Thyroid gland (tissue), 4 donors: ENCODE measurements at regions not wholly inside any gene's neighbourhood (a gene's known extent, or its start where the extent isn't known, plus 50 kb on each side); places are given as distances from the start of the nearest gene placed in this dataset.
A peak's percentile ranks its signal among the peaks of the same experiment; 100 is the strongest.

ENCODE experiments used
- DNase-seq, 2 donors: peaks; one replicate each; pipeline ENCODE4 v3.0.0-alpha.2; 2019
- H3K27ac ChIP-seq, 3 donors: fragments of 200-600 bp; sonication (generic); 1 replicate in 2 of 3; 2 replicates in 1 of 3; pipeline ENCODE4 v1.5.1; 2016 to 2019; ENCODE audit warnings: mild to moderate bottlenecking in 1 of 3, moderate library complexity in 1 of 3
- H3K27me3 ChIP-seq: fragments of 200-600 bp; sonication (generic); one replicate; pipeline ENCODE4 v1.5.1; 2019
- H3K36me3 ChIP-seq, 2 donors: fragments of 200-600 bp; sonication (generic); one replicate each; pipeline ENCODE4 v1.5.1; 2016 to 2019
- H3K4me1 ChIP-seq, 2 donors: fragments of 200-600 bp; sonication (generic); one replicate each; pipeline ENCODE4 v1.5.1; 2017 to 2019
- H3K4me3 ChIP-seq, 3 donors: fragments of 200-600 bp; sonication (generic); replicated peaks in 1 of 3; 1 replicate in 2 of 3; 2 replicates in 1 of 3; pipeline ENCODE4 v1.5.1; 2016; ENCODE audit warnings: mild to moderate bottlenecking in 1 of 3
- H3K9me3 ChIP-seq: fragments of 200-600 bp; sonication (generic); one replicate; pipeline ENCODE4 v1.5.1; 2017
- POLR2A ChIP-seq, 2 donors: fragments of 450-650 bp; IDR thresholded peaks; one replicate each; pipeline ENCODE4 v1.6.1; 2017; ENCODE audit warnings: antibody characterized with exemption in 2 of 2, mild to moderate bottlenecking in 2 of 2, moderate library complexity in 1 of 2
- WGBS, 2 donors: methylation state at CpG; one replicate each; pipeline ENCODE4 v1.1.5; 2017; 5-methylcytosine and 5-hydroxymethylcytosine counted together
- intact Hi-C: fragments of 100-400 bp; cut with DNase I; formaldehyde crosslinking; loops from one replicate; pipeline ENCODE4 v1.15.1; 2023
- TF ChIP-seq, protein P1 (sequence below), 6 experiments: fragments of 200-600 bp in 3 of 6; fragments of 450-650 bp in 3 of 6; sonication (generic) in 3 of 6; IDR thresholded peaks; one replicate each; pipeline ENCODE4 v1.5.1; 2016 to 2019; ENCODE audit warnings: antibody characterized with exemption in 6 of 6, mild to moderate bottlenecking in 2 of 6, inconsistent platforms in 1 of 6, moderate library complexity in 1 of 6

DNA sequence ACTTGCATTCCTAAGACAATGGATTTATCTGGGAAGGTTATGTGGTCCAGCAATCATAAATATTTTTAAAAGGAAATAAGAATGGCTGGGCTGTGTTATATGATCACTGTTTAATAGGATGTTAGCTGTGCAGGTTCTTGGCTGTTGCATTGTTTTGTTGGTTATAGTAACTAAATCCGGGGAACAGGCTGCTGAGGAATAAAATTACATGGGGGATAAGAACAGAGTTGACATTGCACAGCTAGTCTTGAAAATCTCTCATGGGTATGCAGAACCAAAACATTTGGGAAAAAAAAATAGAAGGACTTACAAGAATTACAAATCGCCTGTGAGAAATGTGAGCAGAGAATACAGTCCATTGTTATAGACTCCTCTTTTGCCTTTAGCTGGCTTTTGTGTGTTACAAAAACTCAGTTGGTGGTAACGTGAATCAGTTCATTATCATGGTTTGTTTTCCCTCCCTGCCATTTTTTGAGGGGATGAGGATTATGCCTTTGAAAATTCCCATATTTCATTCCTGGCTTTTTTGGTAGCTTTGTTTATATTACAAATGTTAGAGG lies 375.3 kb upstream of the DAB2 start:
- no peaks in the 10 kb centered on the region for H3K9me3 ChIP-seq
- DNase-seq: no peak
- TF ChIP-seq POLR2A (IDR thresholded peaks at IDR 0.05): no peak
- TF ChIP-seq, protein P1, sequence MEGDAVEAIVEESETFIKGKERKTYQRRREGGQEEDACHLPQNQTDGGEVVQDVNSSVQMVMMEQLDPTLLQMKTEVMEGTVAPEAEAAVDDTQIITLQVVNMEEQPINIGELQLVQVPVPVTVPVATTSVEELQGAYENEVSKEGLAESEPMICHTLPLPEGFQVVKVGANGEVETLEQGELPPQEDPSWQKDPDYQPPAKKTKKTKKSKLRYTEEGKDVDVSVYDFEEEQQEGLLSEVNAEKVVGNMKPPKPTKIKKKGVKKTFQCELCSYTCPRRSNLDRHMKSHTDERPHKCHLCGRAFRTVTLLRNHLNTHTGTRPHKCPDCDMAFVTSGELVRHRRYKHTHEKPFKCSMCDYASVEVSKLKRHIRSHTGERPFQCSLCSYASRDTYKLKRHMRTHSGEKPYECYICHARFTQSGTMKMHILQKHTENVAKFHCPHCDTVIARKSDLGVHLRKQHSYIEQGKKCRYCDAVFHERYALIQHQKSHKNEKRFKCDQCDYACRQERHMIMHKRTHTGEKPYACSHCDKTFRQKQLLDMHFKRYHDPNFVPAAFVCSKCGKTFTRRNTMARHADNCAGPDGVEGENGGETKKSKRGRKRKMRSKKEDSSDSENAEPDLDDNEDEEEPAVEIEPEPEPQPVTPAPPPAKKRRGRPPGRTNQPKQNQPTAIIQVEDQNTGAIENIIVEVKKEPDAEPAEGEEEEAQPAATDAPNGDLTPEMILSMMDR (IDR thresholded peaks at IDR 0.05): no peak
- no peaks in the 10 kb centered on the region for H3K27me3 ChIP-seq
- peak overlapping the region in 1 of 3 donors; percentile 73 for H3K27ac ChIP-seq
- intact Hi-C loops: no loop called here
- no peaks in the 10 kb centered on the region for H3K36me3 ChIP-seq
- H3K4me3 ChIP-seq: no peak overlapping the region
- WGBS, 2 donors: 11 to 22% methylated on average over 3 of the region's 3 CpGs
- H3K4me1 ChIP-seq: peaks cover 19 to 22% of the 10 kb centered on the region in 2 donors

DNA sequence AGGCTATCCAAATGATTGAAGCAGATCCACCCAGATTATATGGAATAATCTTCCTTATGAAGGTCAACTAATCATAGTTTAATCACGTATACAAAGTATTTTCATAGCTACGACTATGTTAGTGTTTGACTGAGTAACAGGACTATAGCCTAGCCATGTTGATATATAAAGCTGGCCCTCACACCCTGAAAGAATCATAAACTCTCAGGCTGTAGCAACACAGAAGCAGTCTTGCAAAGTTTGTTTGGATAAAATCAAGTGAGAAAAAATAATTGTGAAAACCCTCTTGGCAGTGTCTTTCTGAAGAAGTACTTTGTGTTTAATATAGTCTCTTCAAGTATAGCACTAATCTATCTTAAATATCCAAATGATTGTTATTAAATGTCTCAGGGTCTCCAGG lies 374.5 kb upstream of the DAB2 start:
- no peaks in the 10 kb centered on the region for H3K36me3 ChIP-seq
- H3K4me1 ChIP-seq: peaks cover 22 to 24% of the 10 kb centered on the region in 2 donors
- WGBS, 2 donors: 26 to 31% methylated on average over 2 of the region's 2 CpGs

DNA sequence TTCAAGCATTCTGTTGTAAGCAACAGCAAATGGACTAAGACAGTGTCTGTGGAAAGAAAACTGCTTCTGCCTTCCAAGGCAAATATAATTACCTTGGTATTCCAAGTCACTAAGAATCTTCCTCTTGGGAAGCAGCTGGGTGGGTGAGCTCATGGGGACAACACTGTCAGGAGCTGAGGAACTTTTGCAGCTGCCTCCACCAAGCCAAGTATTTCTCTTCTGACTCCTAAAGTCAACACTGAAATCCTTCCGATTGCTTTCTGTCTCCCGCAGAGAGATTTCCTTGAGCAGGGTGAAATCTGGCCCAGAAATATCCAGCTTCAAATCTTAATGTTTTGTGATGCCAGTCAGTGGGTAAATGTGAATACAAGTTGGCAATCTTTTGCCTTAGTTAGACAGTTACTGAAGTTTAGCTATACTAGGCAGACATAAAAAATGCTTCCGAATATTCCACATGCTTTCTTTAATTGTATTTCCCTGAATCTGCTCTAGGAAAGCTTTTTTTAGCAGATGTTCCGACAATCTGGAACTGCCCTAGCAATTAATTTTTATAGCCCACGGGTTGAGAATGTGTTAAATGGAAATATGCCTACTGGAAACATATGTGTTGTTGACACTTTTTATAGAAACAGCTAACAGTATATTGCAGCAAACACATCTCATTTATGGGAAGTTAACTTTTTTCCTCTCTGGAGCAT lies 369.9 kb upstream of the DAB2 start:
- Histone ChIP-seq H3K4me3 (no peak overlapping the region), H3K27ac (peak overlapping the region in 1 of 3 donors; percentile 4), H3K9me3 (no peaks in the 10 kb centered on the region), H3K27me3 (no peaks in the 10 kb centered on the region), H3K4me1 (peaks cover 13% of the 10 kb centered on the region in 2 donors), H3K36me3 (no peaks in the 10 kb centered on the region)
- WGBS, 2 donors: 48 to 56% methylated on average over 5 of the region's 5 CpGs
- intact Hi-C loops: no loop called here
- peak in 1 of 2 donors; percentile 5 for DNase-seq
- TF ChIP-seq, protein P1 (IDR thresholded peaks at IDR 0.05): no peak
- no peak for TF ChIP-seq POLR2A (IDR thresholded peaks at IDR 0.05)

More for the DNA sequence above, 374.5 kb upstream of the DAB2 start:
- Histone ChIP-seq H3K4me3 (no peak overlapping the region), H3K27me3 (no peaks in the 10 kb centered on the region), H3K9me3 (no peaks in the 10 kb centered on the region), H3K27ac (peak overlapping the region in 2 of 3 donors; percentile 28 to 73)
- DNase-seq: no peak
- intact Hi-C loops: no loop called here
- TF ChIP-seq, protein P1 (IDR thresholded peaks at IDR 0.05): no peak
- no peak for TF ChIP-seq POLR2A (IDR thresholded peaks at IDR 0.05)

DNA sequence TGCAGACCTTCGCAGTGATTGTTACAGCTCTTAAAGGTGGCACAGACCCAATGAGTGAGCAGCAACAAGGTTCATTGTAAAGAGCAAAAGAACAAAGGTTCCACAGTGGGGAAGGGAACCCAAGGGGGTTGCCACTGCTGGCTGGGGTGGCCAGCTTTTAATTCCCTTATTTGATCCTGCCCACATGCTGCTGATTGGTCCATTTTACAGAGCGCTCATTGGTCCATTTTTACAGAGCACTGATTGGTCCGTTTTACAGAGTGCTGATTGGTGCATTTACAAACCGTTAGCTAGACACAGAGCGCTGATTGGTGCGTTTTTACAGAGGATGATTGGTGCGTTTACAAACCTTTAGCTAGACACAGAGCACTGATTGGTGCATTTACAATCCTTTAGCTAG lies 360.6 kb upstream of the DAB2 start:
- H3K4me3 ChIP-seq: no peak overlapping the region
- TF ChIP-seq POLR2A (IDR thresholded peaks at IDR 0.05): no peak
- TF ChIP-seq, protein P1 (IDR thresholded peaks at IDR 0.05): no peak
- DNase-seq: no peak
- intact Hi-C loops: no loop called here
- WGBS, 2 donors: 94 to 98% methylated on average over 7 of the region's 7 CpGs
- no peaks in the 10 kb centered on the region for H3K9me3 ChIP-seq
- no peaks in the 10 kb centered on the region for H3K36me3 ChIP-seq
- H3K27me3 ChIP-seq: no peaks in the 10 kb centered on the region
- no peak overlapping the region for H3K27ac ChIP-seq
- no peaks in the 10 kb centered on the region for H3K4me1 ChIP-seq

DNA sequence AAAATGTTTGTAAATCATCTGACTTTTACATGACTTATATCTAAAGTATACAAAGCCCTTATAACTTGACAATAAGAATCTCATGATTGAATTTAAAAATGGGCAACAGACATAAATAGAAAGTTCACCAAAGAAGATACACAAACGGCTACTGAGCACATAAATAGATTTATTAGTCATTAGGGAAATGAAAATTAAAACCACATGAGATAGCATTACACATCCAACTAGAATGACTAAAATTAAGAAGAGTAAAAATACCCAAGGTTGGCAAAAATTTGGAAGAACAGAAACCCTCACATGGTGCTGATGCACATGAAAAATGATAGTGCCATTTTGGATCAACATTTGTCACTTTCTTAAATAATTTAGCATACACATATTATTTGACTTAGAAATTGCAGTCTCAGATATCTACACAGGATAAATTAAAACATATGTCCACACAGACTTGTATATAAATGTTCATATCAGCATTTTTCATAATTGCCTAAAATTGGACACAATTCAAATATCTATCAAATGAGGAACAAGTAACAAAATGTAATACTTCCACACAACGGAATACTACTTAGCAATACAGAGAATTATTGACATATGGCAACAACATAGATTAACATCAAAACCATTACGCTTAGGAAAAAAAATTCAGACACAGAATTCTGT lies 359.1 kb upstream of the DAB2 start:
- no peak for TF ChIP-seq POLR2A (IDR thresholded peaks at IDR 0.05)
- TF ChIP-seq, protein P1 (IDR thresholded peaks at IDR 0.05): no peak
- Histone ChIP-seq H3K27ac (no peak overlapping the region), H3K9me3 (no peaks in the 10 kb centered on the region), H3K27me3 (no peaks in the 10 kb centered on the region), H3K4me1 (no peaks in the 10 kb centered on the region), H3K4me3 (no peak overlapping the region), H3K36me3 (no peaks in the 10 kb centered on the region)
- 76% methylated on average over 3 of the region's 3 CpGs for WGBS, 2 donors
- DNase-seq: no peak
- intact Hi-C loops: no loop called here
